ENCODE measurements at regions not wholly inside any gene's neighbourhood (a gene's known extent, or its start where the extent isn't known, plus 50 kb on each side); places are given as distances from the start of the nearest gene placed in this dataset.

- TF ChIP-seq PATZ1 (CRISPR knock-in tag; IDR thresholded peaks at IDR 0.05; ENCODE audit: borderline replicate concordance) (no peak), ZNF8 (CRISPR knock-in tag; IDR thresholded peaks at IDR 0.05) (no peak), PPARA (CRISPR knock-in tag; IDR thresholded peaks at IDR 0.05; ENCODE audit: borderline replicate concordance) (no peak)
Measured at GRCh38 chr6:99143108-99143861, 195.5 kb upstream of the FBXL4 start.

All from SK-N-SH treated with all-trans-retinoic acid at 6 μM for 48 hours (cell line).